Heart right ventricle (tissue), 16 donors: ENCODE measurements at regions not wholly inside any gene's neighbourhood (a gene's known extent, or its start where the extent isn't known, plus 50 kb on each side); places are given as distances from the start of the nearest gene placed in this dataset.

ENCODE experiments used
- ATAC-seq, 8 donors: fragments of 200-7000 bp; cut with Tn5 transposase; one replicate each; pipeline ENCODE4 v1.9.1; 2020; ENCODE audit warnings: mild to moderate bottlenecking in 8 of 8, moderate library complexity in 8 of 8, moderate number of reproducible peaks in 1 of 8
- DNase-seq, 2 donors: peaks; one replicate each; pipeline ENCODE4 v3.0.0-alpha.2; 2020
- H3K27ac ChIP-seq, 10 donors: fragments of 200-600 bp; sonication (generic) in 2 of 10; one replicate each; pipeline versions ENCODE4 v1.5.0 to v1.8.0; 2020 to 2022; ENCODE audit warnings: mild to moderate bottlenecking in 3 of 10
- H3K27me3 ChIP-seq, 7 donors: fragments of 200-600 bp; one replicate each; pipeline ENCODE4 v1.8.0; 2021 to 2022; ENCODE audit warnings: mild to moderate bottlenecking in 2 of 7
- H3K36me3 ChIP-seq, 9 donors: fragments of 200-600 bp; sonication (generic) in 1 of 9; one replicate each; pipeline versions ENCODE4 v1.5.0 to v1.8.0; 2020 to 2022; ENCODE audit warnings: mild to moderate bottlenecking in 2 of 9
- H3K4me1 ChIP-seq, 9 donors: fragments of 200-600 bp; sonication (generic) in 1 of 9; one replicate each; pipeline versions ENCODE4 v1.5.0 to v1.8.0; 2020 to 2022; ENCODE audit warnings: mild to moderate bottlenecking in 4 of 9
- H3K4me3 ChIP-seq, 10 donors: fragments of 200-600 bp; sonication (generic) in 2 of 10; one replicate each; pipeline versions ENCODE4 v1.5.0 to v1.8.0; 2020 to 2022; ENCODE audit warnings: mild to moderate bottlenecking in 7 of 10, moderate library complexity in 2 of 10
- H3K9me3 ChIP-seq, 11 donors: fragments of 200-600 bp in 10 of 11; sonication (generic) in 2 of 11; one replicate each; pipeline versions ENCODE4 v1.5.0 to v1.8.0; 2013 to 2022; ENCODE audit warnings: mild to moderate bottlenecking in 2 of 11, control low read depth in 1 of 11, moderate library complexity in 1 of 11
- WGBS, 2 donors: extraction: QIAGEN DNeasy Blood & Tissue Kit; methylation state at CpG; one replicate each; pipeline ENCODE4 v1.1.7; 2013; ENCODE audit warnings: inconsistent platforms in 1 of 2; 5-methylcytosine and 5-hydroxymethylcytosine counted together
- intact Hi-C, 10 donors: fragments of 100-400 bp; cut with DNase I; formaldehyde crosslinking; loops; one replicate each; pipeline versions ENCODE4 v1.11.1 to v1.14.2; 2022
- TF ChIP-seq, protein P1 (sequence below), 9 donors: fragments of 200-600 bp; sonication (generic) in 2 of 9; IDR thresholded peaks; one replicate each; pipeline versions ENCODE4 v1.5.0 to v1.8.0; 2021 to 2022; ENCODE audit warnings: antibody characterized with exemption in 9 of 9, mild to moderate bottlenecking in 5 of 9, moderate library complexity in 1 of 9
- donor health status: Arrhythmogenic right ventricular cardiomyopathy.
- donor health status: ischemic (EF 13 %, LVEDD 7.1; RV severe dilation, severe dysfunction).
- donor health status: healthy with polysubstance abuse.
- donor health status: DM: no; HTN: yes; CAD: no.
- donor health status: DM: no; HTN: no; CAD: no.
- donor health status: ischemic (EF 25% LVEDD 6.9; RV normal size, moderate dysfunction).
- donor health status: ischemic (EF 25% LVEDD 5.7; RV mildly dilated, moderate dysfunction).
- donor health status: healthy.
- donor health status: DM: yes; HTN: yes; CAD: no.
- donor health status: Ischemic cardiomyopathy.
- donor health status: ischemic (EF 35%, LVEDD 5.7; RV mildly dilated, moderate dysfunction).
- donor health status: nonischemic (EF 11% LVEDD 7.7; RV severe dilation, severe dysfunction).
- donor health status: DM: yes; HTN: yes; CAD: no.
- donor health status: PGD.
- donor health status: ischemic (EF 29% LVEDD 5.4; RV normal size, mild dysfunction).
- donor health status: nonischemic (EF 23%, LVEDD 6.1; RV moderate dilation, normal function).

DNA sequence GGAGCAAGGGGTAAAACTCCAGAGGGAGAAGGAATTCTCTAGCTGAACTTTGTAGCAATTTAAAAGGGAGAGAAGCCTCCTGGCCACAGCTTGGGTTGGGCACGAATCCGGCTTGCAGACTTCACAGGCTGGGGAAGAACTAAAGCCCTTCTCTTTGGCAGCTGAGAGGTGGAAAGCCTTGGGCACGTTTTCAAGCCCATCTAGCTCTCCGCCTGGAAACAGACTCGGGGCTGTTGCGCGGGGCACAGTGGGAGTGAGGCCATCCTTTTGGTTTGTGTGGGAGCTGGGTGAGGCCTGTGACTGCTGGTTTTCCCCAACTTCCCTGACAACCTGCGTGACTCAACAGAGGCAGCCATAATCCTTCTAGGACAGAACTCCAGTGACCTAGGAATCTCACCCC, 295.7 kb upstream of the ROBO1 start:
- Histone ChIP-seq H3K4me3 (no peak overlapping the region), H3K36me3 (no peaks in the 10 kb centered on the region), H3K4me1 (no peaks in the 10 kb centered on the region), H3K9me3 (peaks cover 0 to 4% (median 0%) of the 10 kb centered on the region in 11 donors), H3K27ac (no peak overlapping the region), H3K27me3 (no peaks in the 10 kb centered on the region)
- intact Hi-C loops = no loop called here
- DNase-seq = no peak
- WGBS, 2 donors = 85 to 91% methylated on average over 8 of the region's 8 CpGs
- ATAC-seq = no peak
- TF ChIP-seq, protein P1, sequence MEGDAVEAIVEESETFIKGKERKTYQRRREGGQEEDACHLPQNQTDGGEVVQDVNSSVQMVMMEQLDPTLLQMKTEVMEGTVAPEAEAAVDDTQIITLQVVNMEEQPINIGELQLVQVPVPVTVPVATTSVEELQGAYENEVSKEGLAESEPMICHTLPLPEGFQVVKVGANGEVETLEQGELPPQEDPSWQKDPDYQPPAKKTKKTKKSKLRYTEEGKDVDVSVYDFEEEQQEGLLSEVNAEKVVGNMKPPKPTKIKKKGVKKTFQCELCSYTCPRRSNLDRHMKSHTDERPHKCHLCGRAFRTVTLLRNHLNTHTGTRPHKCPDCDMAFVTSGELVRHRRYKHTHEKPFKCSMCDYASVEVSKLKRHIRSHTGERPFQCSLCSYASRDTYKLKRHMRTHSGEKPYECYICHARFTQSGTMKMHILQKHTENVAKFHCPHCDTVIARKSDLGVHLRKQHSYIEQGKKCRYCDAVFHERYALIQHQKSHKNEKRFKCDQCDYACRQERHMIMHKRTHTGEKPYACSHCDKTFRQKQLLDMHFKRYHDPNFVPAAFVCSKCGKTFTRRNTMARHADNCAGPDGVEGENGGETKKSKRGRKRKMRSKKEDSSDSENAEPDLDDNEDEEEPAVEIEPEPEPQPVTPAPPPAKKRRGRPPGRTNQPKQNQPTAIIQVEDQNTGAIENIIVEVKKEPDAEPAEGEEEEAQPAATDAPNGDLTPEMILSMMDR (IDR thresholded peaks at IDR 0.05) = no peak

DNA sequence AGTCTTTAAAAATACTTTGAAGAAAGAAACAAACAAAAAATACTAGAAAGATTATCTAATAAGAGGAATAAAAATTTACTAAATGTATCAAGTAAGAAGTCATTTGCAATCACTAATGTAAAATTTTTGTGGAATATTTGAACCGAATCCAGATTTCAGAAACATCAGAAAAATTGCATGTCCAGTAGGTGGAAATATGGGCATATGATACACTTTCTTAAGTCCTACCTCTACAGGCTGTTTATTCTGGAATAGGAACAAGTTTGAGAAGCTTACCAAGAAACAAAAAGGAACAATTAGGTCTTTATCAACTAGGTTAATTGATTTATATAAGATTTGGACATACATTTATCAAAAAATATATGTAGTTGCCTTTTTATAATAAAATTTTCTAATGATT, 292.9 kb upstream of the ROBO1 start:
- intact Hi-C loops = no loop called here
- no peaks in the 10 kb centered on the region for H3K9me3 ChIP-seq
- ATAC-seq = no peak

DNA sequence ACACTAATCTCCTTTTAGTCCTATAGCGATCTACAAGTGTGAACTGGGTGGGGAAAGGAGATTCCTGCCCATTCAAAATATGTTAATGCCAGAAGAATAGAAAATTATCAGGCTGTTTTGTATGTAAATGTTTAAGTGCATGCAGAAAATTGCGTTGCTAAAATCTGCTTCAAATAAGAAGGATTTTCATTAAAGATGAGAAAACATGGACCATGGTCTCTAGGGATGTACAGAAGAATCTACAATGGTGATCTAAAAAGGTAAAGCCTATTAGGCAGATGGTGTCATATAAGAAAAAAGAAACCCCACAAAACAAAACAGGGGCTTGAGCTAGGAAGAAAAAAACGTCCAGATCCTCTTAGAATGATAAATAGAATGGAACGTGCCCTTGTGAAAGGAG, 287.5 kb upstream of the ROBO1 start:
- intact Hi-C loops = no loop called here
- peaks cover 0 to 5% (median 0%) of the 10 kb centered on the region in 11 donors for H3K9me3 ChIP-seq
- no peaks in the 10 kb centered on the region for H3K36me3 ChIP-seq
- H3K4me1 ChIP-seq = no peaks in the 10 kb centered on the region
- 60 to 62% methylated on average over 4 of the region's 4 CpGs for WGBS, 2 donors
- H3K27me3 ChIP-seq = no peaks in the 10 kb centered on the region
- no peak overlapping the region for H3K4me3 ChIP-seq
- no peak overlapping the region for H3K27ac ChIP-seq
- ATAC-seq (no peak), DNase-seq (no peak)
- TF ChIP-seq, protein P1 (IDR thresholded peaks at IDR 0.05) = no peak

More for the DNA sequence above, 292.9 kb upstream of the ROBO1 start:
- Histone ChIP-seq H3K4me1 (no peaks in the 10 kb centered on the region), H3K36me3 (no peaks in the 10 kb centered on the region), H3K27ac (no peak overlapping the region), H3K4me3 (no peak overlapping the region), H3K27me3 (no peaks in the 10 kb centered on the region)
- DNase-seq = no peak
- WGBS, 2 donors = 75 to 82% methylated on average over 1 of the region's 1 CpG
- TF ChIP-seq, protein P1 (IDR thresholded peaks at IDR 0.05) = no peak

DNA sequence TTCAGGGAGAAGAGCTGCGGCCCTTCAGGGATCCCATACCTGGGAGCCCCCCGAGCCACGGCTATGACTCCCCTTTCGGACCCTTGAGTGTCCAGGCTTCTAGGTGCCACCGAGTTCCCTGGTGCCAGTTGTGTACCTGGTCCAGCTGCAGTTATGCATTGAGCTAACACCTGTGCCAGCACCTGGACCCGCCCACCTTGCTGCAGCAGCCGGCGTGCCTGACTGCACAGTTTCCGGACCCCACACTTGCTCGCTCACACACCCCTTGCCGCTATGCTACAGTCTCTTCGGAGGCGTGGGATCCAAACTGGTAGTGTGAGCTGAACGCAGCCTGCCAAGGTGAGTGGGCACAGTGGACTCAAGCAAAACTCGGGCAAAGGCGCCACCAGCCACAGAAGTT, 284.5 kb upstream of the ROBO1 start:
- DNase-seq = no peak

More for the DNA sequence above, 284.5 kb upstream of the ROBO1 start:
- intact Hi-C loops = no loop called here
- no peak for ATAC-seq
- Histone ChIP-seq H3K36me3 (no peaks in the 10 kb centered on the region), H3K27me3 (no peaks in the 10 kb centered on the region), H3K4me1 (no peaks in the 10 kb centered on the region), H3K27ac (no peak overlapping the region), H3K4me3 (no peak overlapping the region), H3K9me3 (peaks cover 0 to 5% (median 0%) of the 10 kb centered on the region in 11 donors)
- WGBS, 2 donors = 92 to 94% methylated on average over 16 of the region's 16 CpGs
- TF ChIP-seq, protein P1 (IDR thresholded peaks at IDR 0.05) = no peak
